Omental fat pad (tissue), 3 donors: ENCODE measurements at regions not wholly inside any gene's neighbourhood (a gene's known extent, or its start where the extent isn't known, plus 50 kb on each side); places are given as distances from the start of the nearest gene placed in this dataset.

Source experiments
- ATAC-seq: fragments of 150-250 bp; one replicate; pipeline ENCODE4 v1.9.1; 2016; ENCODE audit warnings: mild to moderate bottlenecking, moderate library complexity; ENCODE audit not compliant: low FRiP score
- DNase-seq: peaks from one replicate; pipeline ENCODE4 v3.0.0-alpha.2; 2019; ENCODE audit warnings: low spot score
- CTCF ChIP-seq, 3 donors: fragments of 450-650 bp; IDR thresholded peaks; one replicate each; pipeline ENCODE4 v1.5.1; 2016 to 2017; ENCODE audit warnings: antibody characterized with exemption in 3 of 3, mild to moderate bottlenecking in 3 of 3, moderate library complexity in 2 of 3

- ATAC-seq (no peak), DNase-seq (no peak)
- no peak for TF ChIP-seq CTCF (IDR thresholded peaks at IDR 0.05)
Observed at GRCh38 chr10:121404611-121405010, 193.6 kb downstream of the FGFR2 start.

GRCh38 chr10:121405096-121405495 is 193.1 kb downstream of the FGFR2 start:
- DNase-seq (no peak), ATAC-seq (no peak)
- no peak for TF ChIP-seq CTCF (IDR thresholded peaks at IDR 0.05)

GRCh38 chr10:121405549-121405948 is 192.7 kb downstream of the FGFR2 start:
- ATAC-seq, result no peak

GRCh38 chr10:121405953-121406352 is 192.3 kb downstream of the FGFR2 start:
- ATAC-seq (no peak), DNase-seq (no peak)
- no peak for TF ChIP-seq CTCF (IDR thresholded peaks at IDR 0.05)

More at GRCh38 chr10:121405549-121405948, 192.7 kb downstream of the FGFR2 start:
- DNase-seq, result no peak
- no peak for TF ChIP-seq CTCF (IDR thresholded peaks at IDR 0.05)

GRCh38 chr10:121406823-121407545 is 191.3 kb downstream of the FGFR2 start:
- no peak for TF ChIP-seq CTCF (IDR thresholded peaks at IDR 0.05)
- DNase-seq (no peak), ATAC-seq (no peak)

- TF ChIP-seq CTCF (IDR thresholded peaks at IDR 0.05), result no peak
- DNase-seq, result no peak
- ATAC-seq, result no peak
Observed at GRCh38 chr10:121409466-121410104, 188.7 kb downstream of the FGFR2 start.

- no peak for TF ChIP-seq CTCF (IDR thresholded peaks at IDR 0.05)
- ATAC-seq (no peak), DNase-seq (no peak)
Observed at GRCh38 chr10:121411004-121411403, 187.2 kb downstream of the FGFR2 start.
